ENCODE measurements at regions not wholly inside any gene's neighbourhood (a gene's known extent, or its start where the extent isn't known, plus 50 kb on each side); places are given as distances from the start of the nearest gene placed in this dataset.
"Not testable (repeated sequence)": the region's sequence is repeated elsewhere in the genome, so short reads cannot be mapped to it uniquely, and the experiment has no call there.

DNA sequence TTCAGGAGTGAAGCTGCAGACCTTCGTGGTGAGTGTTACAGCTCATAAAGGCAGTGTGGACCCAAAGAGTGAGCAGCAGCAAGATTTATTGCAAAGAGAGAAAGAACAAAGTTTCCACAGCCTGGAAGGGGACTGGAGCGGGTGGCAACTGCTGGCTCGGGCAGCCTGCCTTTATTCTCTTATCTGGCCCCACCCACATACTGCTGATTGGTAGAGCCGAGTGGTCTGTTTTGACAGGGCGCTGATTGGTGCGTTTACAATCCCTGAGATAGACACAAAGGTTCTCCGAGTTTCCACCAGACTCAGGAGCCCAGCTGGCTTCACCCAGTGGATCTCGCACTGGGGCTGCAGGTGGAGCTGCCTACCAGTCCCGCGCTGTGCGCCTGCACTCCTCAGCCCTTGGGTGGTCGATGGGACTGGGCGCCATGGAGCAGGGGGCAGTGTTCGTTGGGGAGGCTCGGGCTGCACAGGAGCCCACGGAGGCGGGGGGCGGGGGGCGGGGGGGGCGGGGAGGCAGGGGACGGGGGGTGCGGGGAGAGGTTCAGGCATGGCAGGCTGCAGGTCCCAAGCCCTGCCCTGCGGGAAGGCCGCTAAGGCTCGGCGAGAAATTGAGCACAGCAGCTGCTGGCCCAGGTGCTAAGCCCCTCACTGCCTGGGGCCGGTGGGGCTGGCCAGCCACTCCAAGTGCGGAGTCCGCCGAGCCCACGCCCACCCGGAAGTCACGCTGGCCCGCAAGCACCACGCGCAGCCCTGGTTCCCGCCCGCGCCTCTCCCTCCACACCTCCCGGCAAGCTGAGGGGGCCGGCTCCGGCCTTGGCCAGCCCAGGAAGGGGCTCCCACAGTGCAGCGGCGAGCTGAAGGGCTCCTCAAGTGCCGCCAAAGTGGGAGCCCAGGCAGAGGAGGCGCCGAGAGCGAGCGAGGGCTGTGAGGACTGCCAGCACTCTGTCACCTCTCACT, 59.9 kb upstream of the EN2 start:
- not testable (repeated sequence) for H3K4me3 ChIP-seq; H3K4me1 ChIP-seq (replicated peaks); H3K9me3 ChIP-seq (replicated peaks); DNase-seq (ENCODE audit: low read depth in 1 of 2, low spot score in 2 of 2); H3K27ac ChIP-seq; H3K36me3 ChIP-seq
- peaks cover 35% of the 10 kb centered on the region for H3K27me3 ChIP-seq (replicated peaks)

DNA sequence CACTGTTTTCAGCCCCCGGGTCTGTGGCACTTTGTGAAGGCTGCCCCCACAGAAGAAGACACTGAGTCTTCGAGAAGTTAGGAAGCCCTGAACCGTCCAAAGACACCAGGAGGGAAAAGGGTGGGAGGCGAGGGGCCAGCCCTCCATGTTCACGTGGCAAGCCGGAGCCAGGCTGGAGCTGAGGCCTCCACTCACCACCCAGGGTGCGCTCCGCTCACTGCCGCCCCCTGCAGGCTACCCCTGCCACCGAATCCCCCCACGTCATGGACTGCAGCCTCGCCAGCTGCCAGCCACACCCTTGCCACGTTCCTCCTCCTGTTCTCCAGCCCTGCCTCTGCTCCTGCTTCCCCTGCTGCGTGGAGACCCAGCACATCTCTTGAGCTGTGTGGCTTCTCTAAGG, 59.0 kb upstream of the EN2 start:
- H3K27me3 ChIP-seq (replicated peaks) = peaks cover 33% of the 10 kb centered on the region
- no peaks in the 10 kb centered on the region for H3K4me1 ChIP-seq (replicated peaks)
- H3K36me3 ChIP-seq = no peaks in the 10 kb centered on the region
- no peak overlapping the region for H3K4me3 ChIP-seq
- H3K27ac ChIP-seq = no peak overlapping the region
- no peaks in the 10 kb centered on the region for H3K9me3 ChIP-seq (replicated peaks)
- DNase-seq (ENCODE audit: low read depth in 1 of 2, low spot score in 2 of 2) = no peak

DNA sequence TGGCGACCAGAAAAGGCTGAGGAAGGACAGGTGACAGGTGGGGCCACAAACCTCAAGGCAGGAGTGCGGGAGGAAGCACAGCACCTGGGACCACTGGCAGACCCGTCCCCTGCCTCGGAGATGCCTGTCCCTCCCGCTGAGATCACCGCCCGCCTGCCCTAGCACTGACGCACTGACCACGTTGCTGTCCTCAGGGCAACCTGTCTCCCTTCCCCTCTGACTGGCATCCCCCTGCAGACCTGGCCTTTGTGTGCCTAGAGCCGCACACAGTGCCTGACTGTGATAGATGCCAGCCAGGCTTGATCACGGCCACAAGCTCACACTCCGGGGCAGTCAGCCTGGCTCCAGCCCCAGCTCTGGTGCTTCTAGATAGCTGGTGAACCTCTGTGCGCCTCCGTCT, 58.4 kb upstream of the EN2 start:
- Histone ChIP-seq H3K4me3 (no peak overlapping the region), H3K27me3 (replicated peaks) (peaks cover 33% of the 10 kb centered on the region), H3K9me3 (replicated peaks) (no peaks in the 10 kb centered on the region), H3K36me3 (no peaks in the 10 kb centered on the region), H3K27ac (no peak overlapping the region), H3K4me1 (replicated peaks) (no peaks in the 10 kb centered on the region)
- no peak for DNase-seq (ENCODE audit: low read depth in 1 of 2, low spot score in 2 of 2)

DNA sequence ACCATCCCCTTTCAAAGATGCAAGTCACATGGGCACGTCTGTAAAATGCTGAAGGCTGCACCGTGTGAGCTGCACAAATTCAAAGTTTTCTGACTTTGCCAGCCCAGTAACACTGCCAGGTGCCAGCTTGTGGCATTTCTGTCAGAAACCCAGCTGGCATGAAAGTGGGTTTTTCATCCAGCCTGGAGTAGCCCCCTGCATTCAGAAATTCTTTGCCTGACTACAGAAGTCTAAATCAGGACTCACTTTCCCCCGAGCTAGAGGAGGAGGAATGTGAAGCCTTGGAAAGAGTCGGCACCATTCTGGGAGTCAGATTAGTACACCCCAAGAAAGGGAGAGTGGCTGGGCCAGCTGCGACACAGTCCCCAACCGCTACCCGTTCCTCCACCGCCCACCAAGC, 56.7 kb upstream of the EN2 start:
- Histone ChIP-seq H3K36me3 (no peaks in the 10 kb centered on the region), H3K27ac (no peak overlapping the region), H3K4me1 (replicated peaks) (no peaks in the 10 kb centered on the region), H3K9me3 (replicated peaks) (no peaks in the 10 kb centered on the region), H3K27me3 (replicated peaks) (peaks cover 41% of the 10 kb centered on the region), H3K4me3 (no peak overlapping the region)
- DNase-seq (ENCODE audit: low read depth in 1 of 2, low spot score in 2 of 2) = no peak

DNA sequence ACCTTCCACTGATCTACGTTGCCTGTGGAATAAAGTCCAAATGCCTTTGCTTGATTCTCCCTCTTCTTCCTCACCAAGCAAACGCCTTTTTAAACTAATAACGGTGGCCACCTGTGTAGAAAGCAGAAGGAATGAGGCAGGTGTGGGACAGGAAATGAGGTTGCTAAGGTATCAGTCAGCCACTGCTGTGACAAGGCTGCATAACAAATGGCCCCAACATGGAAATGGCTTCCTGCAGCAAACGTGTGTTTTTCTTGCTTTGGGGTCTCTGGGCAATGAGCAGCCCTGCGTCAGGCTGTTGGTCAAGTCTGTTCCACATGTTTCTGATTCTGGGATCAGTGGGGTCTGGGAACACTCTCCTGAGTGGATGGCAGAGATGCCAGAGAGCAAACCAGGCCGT, 56.0 kb upstream of the EN2 start:
- H3K27ac ChIP-seq = no peak overlapping the region
- no peak overlapping the region for H3K4me3 ChIP-seq
- H3K36me3 ChIP-seq = no peaks in the 10 kb centered on the region
- H3K27me3 ChIP-seq (replicated peaks) = peaks cover 45% of the 10 kb centered on the region
- DNase-seq (ENCODE audit: low read depth in 1 of 2, low spot score in 2 of 2) = no peak
- H3K4me1 ChIP-seq (replicated peaks) = no peaks in the 10 kb centered on the region
- no peaks in the 10 kb centered on the region for H3K9me3 ChIP-seq (replicated peaks)

DNA sequence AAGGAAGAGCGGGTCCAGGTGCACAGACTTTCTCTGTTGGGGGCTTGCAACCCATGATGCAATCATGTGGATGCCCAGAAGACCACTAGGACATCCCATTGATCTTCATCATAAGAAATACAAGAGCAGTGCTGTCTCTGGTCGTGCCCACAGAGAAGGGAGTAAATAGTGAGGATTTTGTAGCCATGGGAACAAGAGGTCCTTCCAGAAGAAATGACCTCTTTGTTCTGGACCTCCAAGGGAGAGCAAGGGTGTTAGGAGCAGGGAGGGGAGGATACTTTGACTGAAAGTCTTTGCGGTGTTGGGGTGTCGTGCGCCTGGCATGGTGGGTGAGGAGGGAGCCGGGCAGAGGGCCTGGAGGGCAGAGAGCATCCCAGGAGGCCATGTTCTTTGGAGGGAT, 55.0 kb upstream of the EN2 start:
- peaks cover 45% of the 10 kb centered on the region for H3K27me3 ChIP-seq (replicated peaks)
- no peaks in the 10 kb centered on the region for H3K36me3 ChIP-seq
- no peaks in the 10 kb centered on the region for H3K9me3 ChIP-seq (replicated peaks)
- DNase-seq (ENCODE audit: low read depth in 1 of 2, low spot score in 2 of 2) = no peak
- H3K4me3 ChIP-seq = no peak overlapping the region
- no peaks in the 10 kb centered on the region for H3K4me1 ChIP-seq (replicated peaks)
- no peak overlapping the region for H3K27ac ChIP-seq

DNA sequence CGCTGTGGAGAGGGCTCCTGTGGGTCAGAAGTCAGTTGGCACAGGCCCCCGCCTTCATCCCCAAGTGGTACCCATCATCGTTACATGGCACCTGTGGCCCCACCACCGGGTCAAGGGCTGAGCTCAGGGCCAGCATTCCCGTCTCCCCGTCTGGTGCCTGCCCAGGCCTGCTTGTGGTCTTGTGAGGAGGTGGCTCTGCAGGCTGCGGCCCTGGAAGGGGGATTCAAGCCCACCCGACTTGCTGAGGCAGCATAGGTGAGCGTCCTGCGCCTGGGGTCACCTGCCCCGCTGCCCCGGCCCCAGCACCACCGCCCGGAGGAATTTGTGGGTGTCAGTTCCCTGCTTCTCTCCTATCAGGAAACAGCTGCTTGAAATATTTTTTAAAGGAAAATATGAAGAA, 53.0 kb upstream of the EN2 start:
- peaks cover 43% of the 10 kb centered on the region for H3K27me3 ChIP-seq (replicated peaks)

DNA sequence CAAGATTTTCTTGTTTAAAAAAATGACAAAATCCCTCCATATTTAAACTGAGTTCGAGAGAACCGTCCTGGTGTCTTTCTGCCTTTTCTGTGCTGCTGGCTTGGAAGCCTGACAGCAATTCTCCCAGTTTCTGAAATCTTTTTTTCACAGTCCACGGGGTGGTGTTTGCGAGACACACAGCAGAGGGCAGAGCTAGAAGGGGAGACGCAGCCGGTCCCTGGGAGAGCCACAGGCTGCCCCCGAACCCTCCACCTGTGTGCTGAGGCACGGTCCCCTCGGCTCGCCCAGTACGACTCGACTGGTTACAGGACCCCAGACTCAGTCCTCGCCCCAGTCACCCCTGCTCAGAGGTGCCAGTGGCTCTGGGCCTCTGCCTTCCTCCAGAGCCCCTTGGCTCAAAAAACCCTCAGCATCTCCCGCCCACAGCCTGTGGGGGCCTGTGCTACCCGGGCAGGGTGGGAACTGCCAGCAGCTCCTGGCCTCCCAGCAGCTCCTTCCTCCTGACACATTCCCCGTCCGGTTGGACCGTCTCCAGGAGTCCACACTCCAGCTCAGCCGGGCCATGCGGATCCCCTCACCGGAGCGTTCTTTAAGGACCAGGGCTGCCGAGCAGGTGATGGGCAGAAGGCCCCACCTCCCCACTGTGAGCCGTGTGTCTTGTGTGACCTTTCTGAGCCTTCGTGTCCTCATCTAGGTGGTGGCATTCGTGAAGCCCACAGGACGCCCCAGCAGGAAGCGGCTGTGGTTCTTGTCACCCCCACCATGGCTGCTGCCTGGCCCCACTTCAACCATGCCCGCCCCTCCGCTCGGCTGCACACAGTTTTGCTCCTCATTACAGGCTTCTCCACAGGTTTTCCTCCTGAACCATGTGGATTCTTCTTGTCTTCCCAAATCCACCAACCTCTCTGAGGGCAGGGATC, 52.3 kb upstream of the EN2 start:
- no peak overlapping the region for H3K27ac ChIP-seq
- H3K27me3 ChIP-seq (replicated peaks) = peaks cover 37% of the 10 kb centered on the region
- no peaks in the 10 kb centered on the region for H3K9me3 ChIP-seq (replicated peaks)
- no peak for DNase-seq (ENCODE audit: low read depth in 1 of 2, low spot score in 2 of 2)
- H3K4me1 ChIP-seq (replicated peaks) = 0 out of 2 replicates have a peak, but pooled peaks cover 6% of the 10 kb centered on the region
- H3K36me3 ChIP-seq = no peaks in the 10 kb centered on the region
- no peak overlapping the region for H3K4me3 ChIP-seq

More for the DNA sequence above, 53.0 kb upstream of the EN2 start:
- Histone ChIP-seq H3K4me1 (replicated peaks) (0 out of 2 replicates have a peak, but pooled peaks cover 6% of the 10 kb centered on the region), H3K27ac (no peak overlapping the region), H3K4me3 (no peak overlapping the region), H3K36me3 (no peaks in the 10 kb centered on the region), H3K9me3 (replicated peaks) (no peaks in the 10 kb centered on the region)
- no peak for DNase-seq (ENCODE audit: low read depth in 1 of 2, low spot score in 2 of 2)

DNA sequence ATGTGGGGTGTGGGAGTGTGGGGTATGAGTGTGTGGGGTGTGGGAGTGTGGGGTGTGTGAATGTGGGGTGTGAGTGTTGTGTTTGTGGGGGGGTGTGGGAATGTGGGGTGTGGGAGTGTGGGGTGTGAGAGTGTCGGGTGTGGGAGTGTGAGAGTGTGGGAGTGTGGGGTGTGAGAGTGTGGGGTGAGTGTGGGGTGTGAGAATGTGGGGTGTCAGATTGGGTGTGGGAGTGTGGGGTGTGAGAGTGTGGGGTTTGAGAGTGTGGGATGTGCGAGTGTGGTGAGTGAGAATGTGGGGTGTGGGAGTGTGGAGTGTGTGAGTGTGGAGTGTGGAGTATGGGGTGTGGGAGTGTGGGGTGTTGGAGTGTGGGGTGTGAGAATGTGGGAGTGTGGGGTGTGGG, 50.1 kb upstream of the EN2 start:
- Histone ChIP-seq H3K27ac (no peak overlapping the region), H3K36me3 (no peaks in the 10 kb centered on the region), H3K4me1 (replicated peaks) (0 out of 2 replicates have a peak, but pooled peaks cover 6% of the 10 kb centered on the region), H3K27me3 (replicated peaks) (peaks cover 22% of the 10 kb centered on the region), H3K4me3 (no peak overlapping the region), H3K9me3 (replicated peaks) (no peaks in the 10 kb centered on the region)
- DNase-seq (ENCODE audit: low read depth in 1 of 2, low spot score in 2 of 2) = no peak

Measured in SJSA1 (cell line).